Pancreas (tissue), 10 donors: ENCODE measurements at regions not wholly inside any gene's neighbourhood (a gene's known extent, or its start where the extent isn't known, plus 50 kb on each side); places are given as distances from the start of the nearest gene placed in this dataset.

Source experiments
- ATAC-seq, 4 donors: fragments of 200-7000 bp; cut with Tn5 transposase; one replicate each; pipeline versions ENCODE4 v1.8.0 to v1.9.1; 2020; ENCODE audit warnings: mild to moderate bottlenecking in 4 of 4, moderate library complexity in 4 of 4
- DNase-seq, 6 donors: peaks; one replicate each; pipeline ENCODE4 v3.0.0-alpha.2; 2020
- FAIRE-seq: peaks from 2 replicates; lab custom pipeline; 2012; peaks lifted over from hg19 to GRCh38; lab: Jason Lieb, UNC
- H3K27ac ChIP-seq, 4 donors: fragments of 200-600 bp; sonication (generic); 1 replicate in 3 of 4; 2 replicates in 1 of 4; pipeline versions ENCODE4 v1.5.0 to v1.8.0; 2020
- H3K27me3 ChIP-seq, 4 donors: fragments of 200-600 bp; one replicate each; pipeline ENCODE4 v1.8.0; 2021
- H3K36me3 ChIP-seq, 3 donors: fragments of 200-600 bp; sonication (generic) in 1 of 3; one replicate each; pipeline versions ENCODE4 v1.5.0 to v1.8.0; 2020 to 2021
- H3K4me1 ChIP-seq, 3 donors: fragments of 200-600 bp; one replicate each; pipeline ENCODE4 v1.8.0; 2021
- H3K4me3 ChIP-seq, 4 donors: fragments of 200-600 bp; sonication (generic) in 2 of 4; one replicate each; pipeline versions ENCODE4 v1.5.0 to v1.8.0; 2020 to 2021
- H3K9me3 ChIP-seq, 4 donors: fragments of 200-600 bp; one replicate each; pipeline ENCODE4 v1.8.0; 2021
- CTCF ChIP-seq, 4 donors: fragments of 200-600 bp; sonication (generic) in 3 of 4; IDR thresholded peaks; one replicate each; pipeline versions ENCODE4 v1.5.0 to v1.8.0; 2021; ENCODE audit warnings: antibody characterized with exemption in 4 of 4
- WGBS, 2 donors: extraction: QIAGEN DNeasy Blood & Tissue Kit; methylation state at CpG; one replicate each; pipeline ENCODE4 v1.1.7; 2013; 5-methylcytosine and 5-hydroxymethylcytosine counted together
- intact Hi-C, 3 donors: fragments of 100-400 bp; cut with DNase I; formaldehyde crosslinking; loops; one replicate each; pipeline versions ENCODE4 v1.11.1 to v1.14.2; 2022
- donor health status: healthy with polysubstance abuse.
- donor health status: DM: no; HTN: no; CAD: no; lungs with moderate emphysema.
- donor health status: DM: no; HTN: no; CAD: no.
- donor health status: control.
- donor health status: control.
- donor health status: Bipolar disorder and iron deficiency.
- donor health status: DM: yes; HTN: yes; CAD: no.
- donor health status: DM: no; HTN: no; CAD: no.
- donor health status: DM: no; HTN: no; CAD: no.
- donor health status: DM: yes; HTN: yes; CAD: no.

GRCh38 chr11:109088086-109088485, 333.9 kb upstream of the C11orf87 start:
- Histone ChIP-seq H3K4me1 (no peaks in the 10 kb centered on the region), H3K27me3 (no peaks in the 10 kb centered on the region), H3K9me3 (no peaks in the 10 kb centered on the region), H3K36me3 (no peaks in the 10 kb centered on the region), H3K4me3 (no peak overlapping the region), H3K27ac (no peak overlapping the region)
- DNase-seq (no peak), FAIRE-seq (no peak), ATAC-seq (no peak)
- no peak for TF ChIP-seq CTCF (IDR thresholded peaks at IDR 0.05)
- intact Hi-C loops, result no loop called here
- WGBS, 2 donors, result 54 to 76% methylated on average over 2 of the region's 2 CpGs

GRCh38 chr11:109089144-109089543, 332.8 kb upstream of the C11orf87 start:
- 57 to 60% methylated on average over 2 of the region's 2 CpGs for WGBS, 2 donors

GRCh38 chr11:109093354-109093753, 328.6 kb upstream of the C11orf87 start:
- Histone ChIP-seq H3K27me3 (no peaks in the 10 kb centered on the region), H3K27ac (no peak overlapping the region), H3K9me3 (no peaks in the 10 kb centered on the region), H3K4me3 (no peak overlapping the region), H3K36me3 (no peaks in the 10 kb centered on the region), H3K4me1 (no peaks in the 10 kb centered on the region)
- no peak for FAIRE-seq
- no peak for DNase-seq
- WGBS, 2 donors, result 96 to 97% methylated on average over 1 of the region's 1 CpG
- ATAC-seq, result no peak
- intact Hi-C loops, result no loop called here
- TF ChIP-seq CTCF (IDR thresholded peaks at IDR 0.05), result no peak

More at GRCh38 chr11:109089144-109089543, 332.8 kb upstream of the C11orf87 start:
- ATAC-seq (no peak), FAIRE-seq (no peak), DNase-seq (no peak)
- H3K4me1 ChIP-seq, result no peaks in the 10 kb centered on the region
- intact Hi-C loops, result no loop called here
- H3K4me3 ChIP-seq, result no peak overlapping the region
- H3K36me3 ChIP-seq, result no peaks in the 10 kb centered on the region
- TF ChIP-seq CTCF (IDR thresholded peaks at IDR 0.05), result no peak
- H3K9me3 ChIP-seq, result no peaks in the 10 kb centered on the region
- no peak overlapping the region for H3K27ac ChIP-seq
- no peaks in the 10 kb centered on the region for H3K27me3 ChIP-seq

DNA sequence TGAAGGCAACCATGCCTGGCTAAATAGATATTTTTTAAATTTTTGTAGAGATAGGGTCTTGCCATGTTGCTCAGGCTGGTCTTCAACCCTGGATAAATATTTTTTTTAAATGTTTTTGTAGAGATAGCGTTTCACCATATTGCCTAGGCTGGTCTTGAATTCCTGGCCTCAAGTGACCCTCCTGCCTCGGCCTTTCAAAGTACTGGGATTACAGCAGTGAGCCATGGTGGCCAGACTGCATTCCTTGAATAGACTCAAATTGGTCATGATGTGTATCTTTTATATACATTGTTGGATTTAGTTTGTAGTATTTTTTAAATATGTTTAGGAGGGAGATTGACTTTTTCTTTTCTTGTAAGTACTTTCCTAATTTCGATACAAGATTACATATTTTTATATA, 325.7 kb upstream of the C11orf87 start:
- DNase-seq, result no peak
- H3K27ac ChIP-seq, result no peak overlapping the region
- no peak for ATAC-seq
- H3K4me1 ChIP-seq, result no peaks in the 10 kb centered on the region
- no peak overlapping the region for H3K4me3 ChIP-seq
- TF ChIP-seq CTCF (IDR thresholded peaks at IDR 0.05), result no peak
- 84 to 89% methylated on average over 3 of the region's 3 CpGs for WGBS, 2 donors
- no peak for FAIRE-seq
- H3K36me3 ChIP-seq, result no peaks in the 10 kb centered on the region
- intact Hi-C loops, result no loop called here
- H3K9me3 ChIP-seq, result no peaks in the 10 kb centered on the region
- peaks cover 0 to 5% (median 0%) of the 10 kb centered on the region in 4 donors for H3K27me3 ChIP-seq

- FAIRE-seq (no peak), ATAC-seq (no peak), DNase-seq (no peak)
- Histone ChIP-seq H3K4me3 (no peak overlapping the region), H3K36me3 (no peaks in the 10 kb centered on the region), H3K27ac (no peak overlapping the region), H3K4me1 (peaks cover 0 to 5% (median 0%) of the 10 kb centered on the region in 3 donors), H3K9me3 (no peaks in the 10 kb centered on the region), H3K27me3 (no peaks in the 10 kb centered on the region)
- WGBS, 2 donors, result 84 to 88% methylated on average over 8 of the region's 8 CpGs
- no peak for TF ChIP-seq CTCF (IDR thresholded peaks at IDR 0.05)
- intact Hi-C loops, result no loop called here
Measured at GRCh38 chr11:109106151-109106906, 315.7 kb upstream of the C11orf87 start.
